ENCODE measurements at regions not wholly inside any gene's neighbourhood (a gene's known extent, or its start where the extent isn't known, plus 50 kb on each side); places are given as distances from the start of the nearest gene placed in this dataset.

DNA sequence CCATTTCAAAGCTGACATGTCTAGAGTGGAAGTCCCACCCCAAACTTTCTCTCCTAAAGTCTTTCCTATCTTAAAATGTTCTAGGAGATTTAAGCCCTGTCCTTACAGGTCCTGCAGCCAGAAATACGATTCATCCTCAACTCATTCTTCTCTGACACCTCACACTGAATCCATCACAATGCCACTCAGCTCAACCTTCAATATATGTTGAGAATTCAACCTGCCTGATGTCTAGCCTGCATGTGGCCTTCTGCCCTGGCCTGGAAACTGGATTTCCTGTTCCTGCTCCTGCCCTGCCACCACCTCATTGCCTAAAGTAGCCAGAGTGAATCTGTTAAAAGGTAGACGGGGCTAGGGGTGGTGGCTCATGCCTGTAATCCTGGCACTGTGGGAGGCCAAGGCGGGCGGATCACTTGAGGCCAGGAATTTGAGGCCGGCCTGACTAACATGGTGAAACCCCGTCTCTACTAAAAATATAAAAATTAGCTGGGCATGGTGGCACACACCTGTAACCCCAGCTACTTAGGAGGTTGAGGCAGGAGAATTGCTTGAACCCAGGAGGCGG, 345.9 kb downstream of the CDH26 start:
- TF ChIP-seq POLR2AphosphoS5 (IDR thresholded peaks at IDR 0.05; ENCODE audit: low read depth, low read length) (no peak), TAF1 (IDR thresholded peaks at IDR 0.05; ENCODE audit: borderline replicate concordance, insufficient read depth, low read length) (no peak), SIN3A (IDR thresholded peaks at IDR 0.05; ENCODE audit: borderline replicate concordance, insufficient read depth, low read length) (no peak), FOXP2 (optimal IDR thresholded peaks at IDR 0.05; ENCODE audit: borderline replicate concordance, extremely low read depth, extremely low read length, insufficient read depth) (no peak)
- TF ChIP-seq, protein P1, sequence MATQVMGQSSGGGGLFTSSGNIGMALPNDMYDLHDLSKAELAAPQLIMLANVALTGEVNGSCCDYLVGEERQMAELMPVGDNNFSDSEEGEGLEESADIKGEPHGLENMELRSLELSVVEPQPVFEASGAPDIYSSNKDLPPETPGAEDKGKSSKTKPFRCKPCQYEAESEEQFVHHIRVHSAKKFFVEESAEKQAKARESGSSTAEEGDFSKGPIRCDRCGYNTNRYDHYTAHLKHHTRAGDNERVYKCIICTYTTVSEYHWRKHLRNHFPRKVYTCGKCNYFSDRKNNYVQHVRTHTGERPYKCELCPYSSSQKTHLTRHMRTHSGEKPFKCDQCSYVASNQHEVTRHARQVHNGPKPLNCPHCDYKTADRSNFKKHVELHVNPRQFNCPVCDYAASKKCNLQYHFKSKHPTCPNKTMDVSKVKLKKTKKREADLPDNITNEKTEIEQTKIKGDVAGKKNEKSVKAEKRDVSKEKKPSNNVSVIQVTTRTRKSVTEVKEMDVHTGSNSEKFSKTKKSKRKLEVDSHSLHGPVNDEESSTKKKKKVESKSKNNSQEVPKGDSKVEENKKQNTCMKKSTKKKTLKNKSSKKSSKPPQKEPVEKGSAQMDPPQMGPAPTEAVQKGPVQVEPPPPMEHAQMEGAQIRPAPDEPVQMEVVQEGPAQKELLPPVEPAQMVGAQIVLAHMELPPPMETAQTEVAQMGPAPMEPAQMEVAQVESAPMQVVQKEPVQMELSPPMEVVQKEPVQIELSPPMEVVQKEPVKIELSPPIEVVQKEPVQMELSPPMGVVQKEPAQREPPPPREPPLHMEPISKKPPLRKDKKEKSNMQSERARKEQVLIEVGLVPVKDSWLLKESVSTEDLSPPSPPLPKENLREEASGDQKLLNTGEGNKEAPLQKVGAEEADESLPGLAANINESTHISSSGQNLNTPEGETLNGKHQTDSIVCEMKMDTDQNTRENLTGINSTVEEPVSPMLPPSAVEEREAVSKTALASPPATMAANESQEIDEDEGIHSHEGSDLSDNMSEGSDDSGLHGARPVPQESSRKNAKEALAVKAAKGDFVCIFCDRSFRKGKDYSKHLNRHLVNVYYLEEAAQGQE (IDR thresholded peaks at IDR 0.05; ENCODE audit: insufficient read depth in 1 of 2, low read depth in 2 of 2, low read length in 2 of 2): no peak

All from PFSK-1 (cell line).